Immature natural killer cell (primary cell): ENCODE measurements at regions not wholly inside any gene's neighbourhood (a gene's known extent, or its start where the extent isn't known, plus 50 kb on each side); places are given as distances from the start of the nearest gene placed in this dataset.

Experiments used
- DNase-seq, 3 donors: peaks; one replicate each; pipeline ENCODE4 v3.0.0; 2022; ENCODE audit warnings: mixed read lengths in 1 of 3
- H3K27ac Mint-ChIP-seq, 6 donors: one replicate each; pipeline ENCODE4 v1.8.0; 2020; ENCODE audit warnings: mixed read lengths in 6 of 6, mild to moderate bottlenecking in 5 of 6, inconsistent platforms in 4 of 6, moderate library complexity in 3 of 6
- H3K27me3 Mint-ChIP-seq, 3 donors: one replicate each; pipeline ENCODE4 v1.8.0; 2020 to 2021; ENCODE audit warnings: low read depth in 3 of 3, mild to moderate bottlenecking in 3 of 3, mixed read lengths in 3 of 3, moderate library complexity in 3 of 3, inconsistent platforms in 1 of 3
- H3K36me3 Mint-ChIP-seq, 3 donors: one replicate each; pipeline ENCODE4 v1.8.0; 2020; ENCODE audit warnings: mixed read lengths in 3 of 3, inconsistent platforms in 2 of 3, mild to moderate bottlenecking in 2 of 3
- H3K4me1 Mint-ChIP-seq, 2 donors: one replicate each; pipeline ENCODE4 v1.8.0; 2020; ENCODE audit warnings: inconsistent platforms in 2 of 2, mild to moderate bottlenecking in 2 of 2, mixed read lengths in 2 of 2, moderate library complexity in 1 of 2
- H3K4me3 Mint-ChIP-seq, 5 donors: one replicate each; pipeline ENCODE4 v1.8.0; 2020; ENCODE audit warnings: mild to moderate bottlenecking in 5 of 5, mixed read lengths in 5 of 5, inconsistent platforms in 3 of 5, moderate library complexity in 3 of 5
- H3K9me3 Mint-ChIP-seq, 6 donors: one replicate each; pipeline ENCODE4 v1.8.0; 2020; ENCODE audit warnings: mild to moderate bottlenecking in 6 of 6, mixed read lengths in 6 of 6, inconsistent platforms in 4 of 6, moderate library complexity in 3 of 6

DNA sequence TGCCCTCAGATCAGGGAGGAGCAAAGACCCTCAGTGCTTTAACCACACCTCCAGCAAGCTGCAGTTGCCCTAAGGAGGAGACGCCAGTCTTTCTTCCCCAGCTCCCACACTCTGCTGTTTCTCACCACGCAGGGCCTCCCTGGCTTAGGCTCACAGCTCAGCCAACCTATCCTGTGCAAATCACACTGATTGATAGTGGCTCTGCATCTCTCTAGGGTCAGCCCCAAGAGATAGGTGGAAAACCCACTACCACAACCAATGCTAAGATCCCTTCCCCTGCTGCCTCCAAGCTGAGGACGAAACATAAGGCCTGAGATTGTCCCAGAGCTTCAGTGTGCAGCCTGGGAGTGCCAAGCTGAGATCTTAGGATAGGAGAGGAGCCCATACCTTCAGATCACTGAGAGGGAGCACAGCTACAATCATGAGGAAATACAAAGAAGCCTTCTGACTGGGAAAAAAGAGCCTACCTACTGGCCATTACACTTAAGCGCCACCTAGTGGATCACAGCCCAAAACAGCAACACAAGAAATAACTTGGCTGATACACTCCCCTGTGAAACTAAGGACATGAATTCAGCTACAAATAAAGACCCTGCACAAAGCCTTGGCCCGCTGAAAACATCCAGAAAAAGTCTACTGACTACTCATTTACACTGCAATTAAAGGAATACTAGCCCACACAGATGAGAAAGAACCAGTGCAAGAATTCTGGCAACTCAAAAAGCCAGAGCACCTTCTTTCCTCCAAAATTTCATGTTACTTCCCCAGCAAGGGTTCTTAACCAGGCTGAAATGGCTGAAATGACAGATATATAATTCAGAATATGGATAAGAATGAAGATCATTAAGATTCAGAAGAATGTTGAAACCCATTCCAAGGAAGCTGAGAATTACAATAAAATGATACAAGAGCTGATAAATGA, 271.5 kb upstream of the DCBLD2 start:
- Mint-ChIP-seq H3K27me3 (peaks cover 0 to 3% (median 0%) of the 10 kb centered on the region in 3 donors), H3K9me3 (peaks cover 0 to 3% (median 0%) of the 10 kb centered on the region in 6 donors), H3K4me1 (no peaks in the 10 kb centered on the region), H3K36me3 (no peaks in the 10 kb centered on the region), H3K27ac (no peak overlapping the region), H3K4me3 (no peak overlapping the region)
- DNase-seq, result no peak

DNA sequence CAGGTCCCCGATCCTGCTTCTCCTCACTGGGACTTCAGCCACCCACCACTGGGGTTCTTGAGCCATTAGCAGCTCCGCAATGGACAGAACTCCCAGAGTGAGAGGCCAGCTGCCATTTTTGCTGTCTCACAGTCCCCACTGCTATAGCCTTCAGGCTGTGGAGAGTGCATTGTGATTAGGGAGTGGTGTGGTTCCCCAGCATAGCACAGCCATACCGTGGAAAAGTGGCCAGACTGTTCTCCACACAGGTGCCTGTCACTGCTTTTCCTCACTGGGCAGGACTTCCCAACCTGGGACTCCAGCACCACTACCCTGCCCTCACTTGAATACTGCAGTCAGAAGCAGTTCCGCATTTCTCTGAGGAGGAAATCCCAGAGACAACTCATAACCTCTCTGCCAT, 270.3 kb upstream of the DCBLD2 start:
- peaks cover 0 to 3% (median 0%) of the 10 kb centered on the region in 6 donors for H3K9me3 Mint-ChIP-seq
- no peak overlapping the region for H3K27ac Mint-ChIP-seq
- H3K4me3 Mint-ChIP-seq, result no peak overlapping the region
- no peaks in the 10 kb centered on the region for H3K4me1 Mint-ChIP-seq
- H3K36me3 Mint-ChIP-seq, result no peaks in the 10 kb centered on the region
- DNase-seq, result no peak
- H3K27me3 Mint-ChIP-seq, result peaks cover 0 to 3% (median 0%) of the 10 kb centered on the region in 3 donors

DNA sequence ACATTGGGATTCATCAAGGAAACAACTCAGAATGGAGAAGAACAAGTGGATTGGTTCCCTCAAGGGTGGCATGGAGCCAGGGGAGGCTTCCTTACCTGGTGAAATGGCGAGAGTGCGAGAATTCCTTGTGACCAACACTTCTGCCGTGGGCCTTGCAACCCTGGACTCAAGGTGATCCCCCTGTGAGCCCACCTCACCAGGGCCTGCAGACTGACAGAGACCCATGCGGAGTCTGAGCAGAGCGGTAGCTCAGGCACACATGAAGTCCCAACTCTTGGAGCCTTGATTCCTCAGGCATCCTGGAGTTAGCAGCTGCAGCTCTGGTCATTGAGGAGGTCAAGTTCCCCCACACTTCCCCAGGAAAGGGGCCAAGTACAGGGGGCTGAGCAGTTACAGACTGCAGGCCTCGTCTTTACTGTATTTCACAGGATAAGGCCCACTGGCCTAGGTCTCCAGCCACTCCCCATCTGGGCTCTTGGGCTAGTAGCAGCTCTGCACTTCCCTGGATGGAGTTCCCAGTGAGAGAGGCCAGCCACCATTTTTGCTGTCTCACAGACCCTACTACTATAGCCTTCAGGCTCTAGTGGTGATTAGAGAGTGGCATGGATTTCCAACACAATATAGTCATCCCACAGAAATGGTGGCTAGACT, 269.5 kb upstream of the DCBLD2 start:
- no peak for DNase-seq
- H3K9me3 Mint-ChIP-seq, result peaks cover 0 to 3% (median under 1%) of the 10 kb centered on the region in 6 donors

GRCh38 chr3:99167071-99167470, 265.6 kb upstream of the DCBLD2 start:
- peaks cover 0 to 6% (median 3%) of the 10 kb centered on the region in 6 donors for H3K9me3 Mint-ChIP-seq
- H3K27me3 Mint-ChIP-seq, result peaks cover 0 to 3% (median 0%) of the 10 kb centered on the region in 3 donors
- H3K4me3 Mint-ChIP-seq, result no peak overlapping the region
- H3K36me3 Mint-ChIP-seq, result no peaks in the 10 kb centered on the region
- DNase-seq, result no peak
- H3K27ac Mint-ChIP-seq, result no peak overlapping the region
- no peaks in the 10 kb centered on the region for H3K4me1 Mint-ChIP-seq

More for the DNA sequence above, 269.5 kb upstream of the DCBLD2 start:
- Mint-ChIP-seq H3K4me3 (no peak overlapping the region), H3K36me3 (no peaks in the 10 kb centered on the region), H3K4me1 (no peaks in the 10 kb centered on the region), H3K27ac (no peak overlapping the region), H3K27me3 (peaks cover 0 to 3% (median 0%) of the 10 kb centered on the region in 3 donors)

DNA sequence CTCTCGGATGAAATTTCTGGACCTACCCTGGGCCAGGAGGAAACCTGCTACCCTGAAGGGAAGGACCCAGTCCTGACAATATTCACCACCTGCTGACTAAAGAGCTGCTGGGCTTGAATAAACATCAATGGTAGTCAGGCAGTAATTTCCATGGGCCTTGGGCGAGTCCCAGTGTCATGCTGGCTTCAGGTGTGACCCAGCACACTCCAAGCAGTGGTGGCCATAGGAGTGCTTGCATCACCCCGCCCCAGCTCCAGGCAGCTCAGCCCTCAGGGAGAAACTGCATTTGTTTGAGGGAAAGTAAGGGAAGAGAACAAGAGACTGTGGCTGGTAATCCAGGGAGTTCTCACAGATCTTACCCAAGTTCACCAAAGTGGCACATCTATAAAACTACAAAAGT, 261.8 kb upstream of the DCBLD2 start:
- no peak overlapping the region for H3K4me3 Mint-ChIP-seq
- no peaks in the 10 kb centered on the region for H3K36me3 Mint-ChIP-seq
- H3K9me3 Mint-ChIP-seq, result peaks cover 4 to 16% (median 10%) of the 10 kb centered on the region in 6 donors
- H3K27me3 Mint-ChIP-seq, result no peaks in the 10 kb centered on the region
- DNase-seq, result no peak
- no peak overlapping the region for H3K27ac Mint-ChIP-seq
- no peaks in the 10 kb centered on the region for H3K4me1 Mint-ChIP-seq

- Mint-ChIP-seq H3K36me3 (no peaks in the 10 kb centered on the region), H3K4me3 (no peak overlapping the region), H3K27me3 (no peaks in the 10 kb centered on the region), H3K4me1 (no peaks in the 10 kb centered on the region), H3K9me3 (peaks cover 4 to 36% (median 16%) of the 10 kb centered on the region in 6 donors), H3K27ac (no peak overlapping the region)
- DNase-seq, result no peak
Measured at GRCh38 chr3:99159220-99159762, 257.8 kb upstream of the DCBLD2 start.

DNA sequence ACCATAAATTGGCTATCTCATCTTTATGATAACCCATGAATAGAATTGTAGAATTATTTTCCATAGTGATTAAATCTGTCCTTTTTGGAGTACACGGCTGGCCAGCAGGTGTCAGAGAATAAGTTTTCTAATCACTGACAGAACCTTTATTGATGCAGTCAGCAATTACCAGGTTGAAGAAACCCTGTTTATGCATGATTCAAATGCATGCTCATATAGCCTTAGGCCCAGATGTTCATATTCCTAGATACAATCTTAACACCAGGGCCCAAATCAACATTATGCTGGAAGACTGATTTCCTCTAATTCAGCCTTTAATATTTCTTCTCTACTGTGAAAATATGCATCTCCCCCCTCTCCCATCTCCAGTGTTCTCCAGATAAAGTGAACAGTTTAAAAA, 243.5 kb upstream of the DCBLD2 start:
- Mint-ChIP-seq H3K36me3 (peaks cover 0 to 3% (median 0%) of the 10 kb centered on the region in 3 donors), H3K4me3 (no peak overlapping the region), H3K27ac (no peak overlapping the region), H3K27me3 (no peaks in the 10 kb centered on the region), H3K9me3 (peaks cover 0 to 20% (median 6%) of the 10 kb centered on the region in 6 donors), H3K4me1 (no peaks in the 10 kb centered on the region)
- DNase-seq, result no peak

- Mint-ChIP-seq H3K4me3 (no peak overlapping the region), H3K4me1 (no peaks in the 10 kb centered on the region), H3K27me3 (no peaks in the 10 kb centered on the region), H3K36me3 (peaks cover 0 to 3% (median 0%) of the 10 kb centered on the region in 3 donors), H3K27ac (no peak overlapping the region), H3K9me3 (peaks cover 3 to 22% (median 6%) of the 10 kb centered on the region in 6 donors)
- DNase-seq, result no peak
Measured at GRCh38 chr3:99143493-99143892, 242.0 kb upstream of the DCBLD2 start.

GRCh38 chr3:99134986-99135385, 233.5 kb upstream of the DCBLD2 start:
- Mint-ChIP-seq H3K4me3 (no peak overlapping the region), H3K36me3 (no peaks in the 10 kb centered on the region), H3K4me1 (no peaks in the 10 kb centered on the region), H3K27me3 (peaks cover 0 to 2% (median 0%) of the 10 kb centered on the region in 3 donors), H3K27ac (no peak overlapping the region), H3K9me3 (peaks cover 2 to 12% (median 6%) of the 10 kb centered on the region in 6 donors)
- DNase-seq, result no peak

GRCh38 chr3:99131876-99132275, 230.4 kb upstream of the DCBLD2 start:
- no peak for DNase-seq
- Mint-ChIP-seq H3K27me3 (peaks cover 0 to 2% (median 0%) of the 10 kb centered on the region in 3 donors), H3K9me3 (peaks cover 0 to 16% (median 2%) of the 10 kb centered on the region in 6 donors), H3K4me1 (no peaks in the 10 kb centered on the region), H3K4me3 (no peak overlapping the region), H3K27ac (no peak overlapping the region), H3K36me3 (no peaks in the 10 kb centered on the region)

GRCh38 chr3:99128725-99129505, 227.4 kb upstream of the DCBLD2 start:
- peaks cover 0 to 2% (median 0%) of the 10 kb centered on the region in 3 donors for H3K27me3 Mint-ChIP-seq

GRCh38 chr3:99128235-99128634, 226.7 kb upstream of the DCBLD2 start:
- Mint-ChIP-seq H3K4me3 (no peak overlapping the region), H3K9me3 (peaks cover 0 to 22% (median 1%) of the 10 kb centered on the region in 6 donors), H3K27me3 (peaks cover 0 to 2% (median 0%) of the 10 kb centered on the region in 3 donors), H3K4me1 (no peaks in the 10 kb centered on the region), H3K27ac (no peak overlapping the region), H3K36me3 (no peaks in the 10 kb centered on the region)
- DNase-seq, result no peak

More at GRCh38 chr3:99128725-99129505, 227.4 kb upstream of the DCBLD2 start:
- Mint-ChIP-seq H3K27ac (no peak overlapping the region), H3K36me3 (no peaks in the 10 kb centered on the region), H3K4me1 (no peaks in the 10 kb centered on the region), H3K9me3 (peaks cover 0 to 18% (median 2%) of the 10 kb centered on the region in 6 donors), H3K4me3 (no peak overlapping the region)
- no peak for DNase-seq

DNA sequence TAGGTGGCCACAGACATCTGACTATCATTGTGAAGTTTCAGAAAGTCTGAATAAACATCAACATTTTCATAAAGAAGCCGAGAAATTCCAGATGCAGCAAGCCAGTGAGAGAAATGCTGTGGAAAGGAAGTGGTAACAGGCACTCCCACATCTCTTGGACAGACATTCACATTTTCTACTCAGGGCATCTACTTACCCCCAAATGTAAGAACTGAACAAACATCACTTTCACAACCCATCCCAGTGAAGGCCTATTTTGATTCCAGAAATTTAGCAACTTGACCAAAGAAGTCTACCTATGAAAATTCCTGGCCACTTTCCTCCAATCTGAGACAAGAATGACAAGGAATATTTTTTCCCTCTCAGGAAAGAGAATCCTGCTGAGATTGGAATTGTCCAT, 224.8 kb upstream of the DCBLD2 start:
- no peak overlapping the region for H3K4me3 Mint-ChIP-seq
- DNase-seq, result no peak
- no peaks in the 10 kb centered on the region for H3K4me1 Mint-ChIP-seq
- H3K36me3 Mint-ChIP-seq, result no peaks in the 10 kb centered on the region
- no peaks in the 10 kb centered on the region for H3K27me3 Mint-ChIP-seq
- H3K27ac Mint-ChIP-seq, result no peak overlapping the region
- peaks cover 0 to 22% (median 1%) of the 10 kb centered on the region in 6 donors for H3K9me3 Mint-ChIP-seq
